ENCODE measurements at regions not wholly inside any gene's neighbourhood (a gene's known extent, or its start where the extent isn't known, plus 50 kb on each side); places are given as distances from the start of the nearest gene placed in this dataset.
A peak's percentile ranks its signal among the peaks of the same experiment; 100 is the strongest.

DNA sequence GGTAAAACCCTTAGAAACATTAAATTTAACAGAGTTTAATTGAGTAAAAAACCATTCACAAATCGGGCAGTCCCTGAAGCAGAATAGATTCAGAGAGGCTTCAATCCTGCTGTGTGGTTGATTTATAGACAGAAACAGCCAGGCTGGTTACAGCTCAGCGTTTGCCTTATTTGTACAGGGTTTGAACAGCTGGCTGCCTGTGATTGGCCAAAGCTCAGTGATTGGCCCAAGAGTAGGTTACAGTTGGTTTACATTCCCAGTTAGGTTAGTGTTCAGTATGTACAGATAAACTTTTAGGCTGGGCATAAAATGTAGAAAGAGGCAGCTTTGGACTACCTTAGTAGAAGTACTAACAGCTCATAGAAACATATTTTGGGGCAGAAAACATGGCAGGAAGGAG lies 210.4 kb upstream of the ELAC2 start:
- peak; percentile 2 for DNase-seq (ENCODE audit: low spot score)
- Histone ChIP-seq H3K4me1 (ENCODE audit: insufficient read depth, low read length, poor library complexity, severe bottlenecking) (no peaks in the 10 kb centered on the region), H3K4me3 (ENCODE audit: low read depth, low read length, poor library complexity, severe bottlenecking) (no peak overlapping the region), H3K9me3 (ENCODE audit: low read depth, low read length, poor library complexity, severe bottlenecking) (peaks cover 6% of the 10 kb centered on the region), H3K27me3 (replicated peaks; ENCODE audit: insufficient read depth, low read depth, low read length, poor library complexity) (no peaks in the 10 kb centered on the region), H3K36me3 (ENCODE audit: insufficient read depth, low read length, poor library complexity, severe bottlenecking) (no peaks in the 10 kb centered on the region), H3K27ac (ENCODE audit: low read depth, low read length, poor library complexity, severe bottlenecking) (no peak overlapping the region)
- ChIA-PET POLR2A (ENCODE audit: low non-redundant PET) (no interaction called here), CTCF (no interaction called here)
- intact Hi-C loops (cut with micrococcal nuclease; ENCODE audit: unreplicated experiment): no loop called here
- TF ChIP-seq, protein P1, sequence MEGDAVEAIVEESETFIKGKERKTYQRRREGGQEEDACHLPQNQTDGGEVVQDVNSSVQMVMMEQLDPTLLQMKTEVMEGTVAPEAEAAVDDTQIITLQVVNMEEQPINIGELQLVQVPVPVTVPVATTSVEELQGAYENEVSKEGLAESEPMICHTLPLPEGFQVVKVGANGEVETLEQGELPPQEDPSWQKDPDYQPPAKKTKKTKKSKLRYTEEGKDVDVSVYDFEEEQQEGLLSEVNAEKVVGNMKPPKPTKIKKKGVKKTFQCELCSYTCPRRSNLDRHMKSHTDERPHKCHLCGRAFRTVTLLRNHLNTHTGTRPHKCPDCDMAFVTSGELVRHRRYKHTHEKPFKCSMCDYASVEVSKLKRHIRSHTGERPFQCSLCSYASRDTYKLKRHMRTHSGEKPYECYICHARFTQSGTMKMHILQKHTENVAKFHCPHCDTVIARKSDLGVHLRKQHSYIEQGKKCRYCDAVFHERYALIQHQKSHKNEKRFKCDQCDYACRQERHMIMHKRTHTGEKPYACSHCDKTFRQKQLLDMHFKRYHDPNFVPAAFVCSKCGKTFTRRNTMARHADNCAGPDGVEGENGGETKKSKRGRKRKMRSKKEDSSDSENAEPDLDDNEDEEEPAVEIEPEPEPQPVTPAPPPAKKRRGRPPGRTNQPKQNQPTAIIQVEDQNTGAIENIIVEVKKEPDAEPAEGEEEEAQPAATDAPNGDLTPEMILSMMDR (conservative IDR thresholded peaks at IDR 0.05; ENCODE audit: low read depth, low read length): no peak
- no peak for TF ChIP-seq EZH2 (IDR thresholded peaks at IDR 0.05; ENCODE audit: borderline replicate concordance, low read depth, low read length, poor library complexity, severe bottlenecking)
- BruUV-seq (replicated peaks): no TSS peak

DNA sequence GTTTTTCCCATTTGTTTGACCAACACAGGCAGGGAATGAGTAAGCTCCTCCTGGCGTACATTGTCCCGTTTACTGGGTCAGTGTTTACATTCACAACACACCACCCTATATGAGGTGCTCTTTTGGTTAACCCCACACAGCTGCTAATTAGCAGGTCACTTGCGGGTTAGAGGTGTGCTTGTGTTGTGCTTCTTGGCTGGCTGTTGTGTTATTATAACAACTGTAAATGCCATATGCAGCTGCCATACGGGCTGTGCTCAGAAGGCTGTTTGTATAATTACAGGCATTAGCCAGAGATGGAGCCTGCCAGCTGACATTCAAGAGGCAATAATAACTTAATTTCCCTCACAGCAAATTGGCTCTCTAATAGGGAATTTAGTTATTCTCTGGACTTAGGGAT lies 205.1 kb upstream of the ELAC2 start:
- no TSS peak for BruUV-seq (replicated peaks)
- intact Hi-C loops (cut with micrococcal nuclease; ENCODE audit: unreplicated experiment): no loop called here
- CTCF ChIA-PET: no interaction called here

DNA sequence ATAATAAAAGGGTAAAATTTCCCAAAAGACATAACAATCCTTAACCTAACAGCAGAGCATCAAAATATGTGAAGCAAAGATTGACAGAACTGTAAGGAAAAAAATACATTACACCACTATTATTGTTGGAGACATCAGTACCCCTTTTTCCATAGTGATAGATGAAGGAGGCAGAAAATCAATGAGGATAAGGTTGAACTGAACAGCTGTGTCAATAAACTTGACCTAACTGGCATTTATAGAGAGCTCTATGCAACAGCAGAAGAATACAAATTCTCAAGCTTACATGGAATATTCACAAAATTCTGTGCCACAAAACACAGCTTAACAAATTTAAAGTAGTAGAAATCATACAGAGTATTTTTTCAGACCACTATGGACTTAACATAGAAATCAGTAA lies 195.0 kb upstream of the ELAC2 start:
- intact Hi-C loops (cut with micrococcal nuclease; ENCODE audit: unreplicated experiment): no loop called here
- Histone ChIP-seq H3K4me3 (ENCODE audit: low read depth, low read length, poor library complexity, severe bottlenecking) (no peak overlapping the region), H3K27ac (ENCODE audit: low read depth, low read length, poor library complexity, severe bottlenecking) (no peak overlapping the region), H3K4me1 (ENCODE audit: insufficient read depth, low read length, poor library complexity, severe bottlenecking) (no peaks in the 10 kb centered on the region), H3K27me3 (replicated peaks; ENCODE audit: insufficient read depth, low read depth, low read length, poor library complexity) (no peaks in the 10 kb centered on the region), H3K9me3 (ENCODE audit: low read depth, low read length, poor library complexity, severe bottlenecking) (peaks cover 10% of the 10 kb centered on the region), H3K36me3 (ENCODE audit: insufficient read depth, low read length, poor library complexity, severe bottlenecking) (no peaks in the 10 kb centered on the region)
- ChIA-PET POLR2A (ENCODE audit: low non-redundant PET) (no interaction called here), CTCF (no interaction called here)
- DNase-seq (ENCODE audit: low spot score): no peak
- no TSS peak for BruUV-seq (replicated peaks)
- TF ChIP-seq, protein P1 (conservative IDR thresholded peaks at IDR 0.05; ENCODE audit: low read depth, low read length): no peak
- no peak for TF ChIP-seq EZH2 (IDR thresholded peaks at IDR 0.05; ENCODE audit: borderline replicate concordance, low read depth, low read length, poor library complexity, severe bottlenecking)

More for the DNA sequence above, 205.1 kb upstream of the ELAC2 start:
- Histone ChIP-seq H3K9me3 (ENCODE audit: low read depth, low read length, poor library complexity, severe bottlenecking) (peaks cover 4% of the 10 kb centered on the region), H3K27me3 (replicated peaks; ENCODE audit: insufficient read depth, low read depth, low read length, poor library complexity) (no peaks in the 10 kb centered on the region), H3K4me1 (ENCODE audit: insufficient read depth, low read length, poor library complexity, severe bottlenecking) (no peaks in the 10 kb centered on the region), H3K36me3 (ENCODE audit: insufficient read depth, low read length, poor library complexity, severe bottlenecking) (no peaks in the 10 kb centered on the region), H3K27ac (ENCODE audit: low read depth, low read length, poor library complexity, severe bottlenecking) (no peak overlapping the region), H3K4me3 (ENCODE audit: low read depth, low read length, poor library complexity, severe bottlenecking) (no peak overlapping the region)
- TF ChIP-seq EZH2 (IDR thresholded peaks at IDR 0.05; ENCODE audit: borderline replicate concordance, low read depth, low read length, poor library complexity, severe bottlenecking): no peak
- TF ChIP-seq, protein P1 (conservative IDR thresholded peaks at IDR 0.05; ENCODE audit: low read depth, low read length): no peak
- no peak for DNase-seq (ENCODE audit: low spot score)
- POLR2A ChIA-PET (ENCODE audit: low non-redundant PET): no interaction called here

Measured in A673 (cell line).